CD4-positive, alpha-beta T cell treated with Interleukin-4 for 4 hours (primary cell): ENCODE measurements at regions not wholly inside any gene's neighbourhood (a gene's known extent, or its start where the extent isn't known, plus 50 kb on each side); places are given as distances from the start of the nearest gene placed in this dataset.
"Not testable (repeated sequence)": the region's sequence is repeated elsewhere in the genome, so short reads cannot be mapped to it uniquely, and the experiment has no call there.

Source experiments
- DNase-seq: peaks from one replicate; pipeline ENCODE4 v3.0.0-alpha.2; 2020

GRCh38 chr5:97489010-97489840 is 306.2 kb upstream of the RIOK2 start:
- no peak for DNase-seq

GRCh38 chr5:97494465-97494864 is 311.4 kb upstream of the RIOK2 start:
- DNase-seq: no peak

GRCh38 chr5:97495301-97495700 is 312.3 kb upstream of the RIOK2 start:
- no peak for DNase-seq

- no peak for DNase-seq
These were observed 313.0 kb upstream of the RIOK2 start for GRCh38 chr5:97496037-97496436.

GRCh38 chr5:97498657-97499056 is 315.6 kb upstream of the RIOK2 start:
- no peak for DNase-seq

GRCh38 chr5:97499605-97500004 is 316.6 kb upstream of the RIOK2 start:
- no peak for DNase-seq

GRCh38 chr5:97501286-97501964 is 318.4 kb upstream of the RIOK2 start:
- DNase-seq: no peak

- DNase-seq: no peak
These were observed 318.9 kb upstream of the RIOK2 start for GRCh38 chr5:97501965-97502305.

GRCh38 chr5:97508864-97509263 is 325.8 kb upstream of the RIOK2 start:
- DNase-seq: no peak

- not testable (repeated sequence) for DNase-seq
These were observed 336.5 kb upstream of the RIOK2 start for GRCh38 chr5:97519565-97519964.

GRCh38 chr5:97523336-97523735 is 340.3 kb upstream of the RIOK2 start:
- not testable (repeated sequence) for DNase-seq

- DNase-seq: no peak
These were observed 342.7 kb upstream of the RIOK2 start for GRCh38 chr5:97525780-97526179.

- no peak for DNase-seq
These were observed 345.9 kb upstream of the RIOK2 start for GRCh38 chr5:97528941-97529340.

- no peak for DNase-seq
These were observed 346.4 kb upstream of the RIOK2 start for GRCh38 chr5:97529354-97529985.

GRCh38 chr5:97531549-97531948 is 348.5 kb upstream of the RIOK2 start:
- no peak for DNase-seq

- no peak for DNase-seq
These were observed 351.1 kb upstream of the RIOK2 start for GRCh38 chr5:97534166-97534565.

GRCh38 chr5:97536683-97537082 is 353.6 kb upstream of the RIOK2 start:
- no peak for DNase-seq

- DNase-seq: no peak
These were observed 355.9 kb upstream of the RIOK2 start for GRCh38 chr5:97538912-97539311.

GRCh38 chr5:97541864-97542263 is 358.8 kb upstream of the RIOK2 start:
- DNase-seq: no peak

GRCh38 chr5:97542469-97542868 is 359.4 kb upstream of the RIOK2 start:
- no peak for DNase-seq

- DNase-seq: no peak
These were observed 360.1 kb upstream of the RIOK2 start for GRCh38 chr5:97543166-97543565.

GRCh38 chr5:97544240-97544639 is 361.2 kb upstream of the RIOK2 start:
- no peak for DNase-seq

- DNase-seq: no peak
These were observed 361.6 kb upstream of the RIOK2 start for GRCh38 chr5:97544678-97545077.

- DNase-seq: no peak
These were observed 362.4 kb upstream of the RIOK2 start for GRCh38 chr5:97545446-97545845.
